Sigmoid colon (tissue), 4 donors: ENCODE measurements at regions not wholly inside any gene's neighbourhood (a gene's known extent, or its start where the extent isn't known, plus 50 kb on each side); places are given as distances from the start of the nearest gene placed in this dataset.

ENCODE experiments used
- CTCF ChIP-seq, 4 experiments: fragments of 450-650 bp in 3 of 4; fragments of 200-600 bp in 1 of 4; IDR thresholded peaks; one replicate each; pipeline ENCODE4 v1.5.1; 2016 to 2019; ENCODE audit warnings: antibody characterized with exemption in 4 of 4, mild to moderate bottlenecking in 3 of 4, moderate library complexity in 2 of 4
- EP300 ChIP-seq, 4 donors: sonication (generic); formaldehyde crosslinking; IDR thresholded peaks; one replicate each; pipeline ENCODE4 v1.6.1; 2017; ENCODE audit warnings: antibody characterized with exemption in 4 of 4
- POLR2A ChIP-seq, 2 donors: fragments of 450-650 bp; IDR thresholded peaks; one replicate each; pipeline ENCODE4 v1.6.1; 2016; ENCODE audit warnings: antibody characterized with exemption in 2 of 2, mild to moderate bottlenecking in 2 of 2, moderate library complexity in 2 of 2
- POLR2AphosphoS5 ChIP-seq, 4 donors: sonication (generic); formaldehyde crosslinking; IDR thresholded peaks; one replicate each; pipeline ENCODE4 v1.6.1; 2017; ENCODE audit warnings: antibody characterized with exemption in 4 of 4

- TF ChIP-seq POLR2AphosphoS5 (IDR thresholded peaks at IDR 0.05) (no peak), CTCF (IDR thresholded peaks at IDR 0.05) (no peak), POLR2A (IDR thresholded peaks at IDR 0.05) (no peak), EP300 (IDR thresholded peaks at IDR 0.05) (no peak)
Measured at GRCh38 chr7:118872568-118872967, 648.1 kb downstream of the ANKRD7 start.
